ENCODE measurements at regions not wholly inside any gene's neighbourhood (a gene's known extent, or its start where the extent isn't known, plus 50 kb on each side); places are given as distances from the start of the nearest gene placed in this dataset.
"Not testable (repeated sequence)": the region's sequence is repeated elsewhere in the genome, so short reads cannot be mapped to it uniquely, and the experiment has no call there.

GRCh38 chr11:104774578-104774977, 123.7 kb downstream of the CASP12 start:
- no peak for DNase-seq

GRCh38 chr11:104772806-104773241, 125.4 kb downstream of the CASP12 start:
- no peak for DNase-seq

- no peak for DNase-seq
Measured at GRCh38 chr11:104771763-104772162, 126.5 kb downstream of the CASP12 start.

GRCh38 chr11:104771046-104771445, 127.2 kb downstream of the CASP12 start:
- DNase-seq: not testable (repeated sequence)

- peak; percentile 36 for DNase-seq
Measured at GRCh38 chr11:104765401-104766095, 132.7 kb downstream of the CASP12 start.

GRCh38 chr11:104764710-104765045, 133.6 kb downstream of the CASP12 start:
- DNase-seq: peak; percentile 55

GRCh38 chr11:104763930-104764709, 134.1 kb downstream of the CASP12 start:
- no peak for DNase-seq

- no peak for DNase-seq
Measured at GRCh38 chr11:104761511-104761910, 136.7 kb downstream of the CASP12 start.

- no peak for DNase-seq
Measured at GRCh38 chr11:104759464-104759863, 138.8 kb downstream of the CASP12 start.

- DNase-seq: no peak
Measured at GRCh38 chr11:104738918-104739317, 159.3 kb downstream of the CASP12 start.

- DNase-seq: no peak
Measured at GRCh38 chr11:104738208-104738607, 160.1 kb downstream of the CASP12 start.

- DNase-seq: no peak
Measured at GRCh38 chr11:104736502-104736901, 161.8 kb downstream of the CASP12 start.

GRCh38 chr11:104734998-104735397, 163.3 kb downstream of the CASP12 start:
- DNase-seq: no peak

GRCh38 chr11:104731890-104732289, 166.4 kb downstream of the CASP12 start:
- DNase-seq: no peak

GRCh38 chr11:104728927-104729326, 169.3 kb downstream of the CASP12 start:
- no peak for DNase-seq

- no peak for DNase-seq
Measured at GRCh38 chr11:104727768-104728167, 170.5 kb downstream of the CASP12 start.

GRCh38 chr11:104727095-104727494, 171.2 kb downstream of the CASP12 start:
- DNase-seq: no peak

GRCh38 chr11:104725796-104726408, 172.4 kb downstream of the CASP12 start:
- no peak for DNase-seq

- peak; percentile 61 for DNase-seq
Measured at GRCh38 chr11:104713401-104713800, 184.9 kb downstream of the CASP12 start.

GRCh38 chr11:104705490-104706190, 192.6 kb downstream of the CASP12 start:
- no peak for DNase-seq

- no peak for DNase-seq
Measured at GRCh38 chr11:104704888-104705287, 193.4 kb downstream of the CASP12 start.

- no peak for DNase-seq
Measured at GRCh38 chr11:104704146-104704830, 194.0 kb downstream of the CASP12 start.

- DNase-seq: no peak
Measured at GRCh38 chr11:104700609-104701008, 197.7 kb downstream of the CASP12 start.

Measured in NCI-H446 treated with DMSO at 0.1 percent for 48 hours (cell line).